ENCODE measurements at regions not wholly inside any gene's neighbourhood (a gene's known extent, or its start where the extent isn't known, plus 50 kb on each side); places are given as distances from the start of the nearest gene placed in this dataset.

- no peaks in the 10 kb centered on the region for H4K20me1 ChIP-seq (ENCODE audit: insufficient read depth)
- peaks cover 8% of the 10 kb centered on the region for H3K4me1 ChIP-seq (ENCODE audit: low read depth, poor library complexity, severe bottlenecking)
- no peak overlapping the region for H2AFZ ChIP-seq (ENCODE audit: low read depth)
- no peak overlapping the region for H3K9ac ChIP-seq
- peak overlapping the region; percentile 36; the same call in 1 of the 2 replicates for H3K4me2 ChIP-seq
- no peaks in the 10 kb centered on the region for H3K79me2 ChIP-seq (ENCODE audit: insufficient read depth, low read depth)
- H3K4me3 ChIP-seq (IDR thresholded peaks at IDR 0.05; ENCODE audit: insufficient read depth, low read depth, low read length): no peak overlapping the region
- no peak overlapping the region for H3K27ac ChIP-seq
- TF ChIP-seq, protein P1, sequence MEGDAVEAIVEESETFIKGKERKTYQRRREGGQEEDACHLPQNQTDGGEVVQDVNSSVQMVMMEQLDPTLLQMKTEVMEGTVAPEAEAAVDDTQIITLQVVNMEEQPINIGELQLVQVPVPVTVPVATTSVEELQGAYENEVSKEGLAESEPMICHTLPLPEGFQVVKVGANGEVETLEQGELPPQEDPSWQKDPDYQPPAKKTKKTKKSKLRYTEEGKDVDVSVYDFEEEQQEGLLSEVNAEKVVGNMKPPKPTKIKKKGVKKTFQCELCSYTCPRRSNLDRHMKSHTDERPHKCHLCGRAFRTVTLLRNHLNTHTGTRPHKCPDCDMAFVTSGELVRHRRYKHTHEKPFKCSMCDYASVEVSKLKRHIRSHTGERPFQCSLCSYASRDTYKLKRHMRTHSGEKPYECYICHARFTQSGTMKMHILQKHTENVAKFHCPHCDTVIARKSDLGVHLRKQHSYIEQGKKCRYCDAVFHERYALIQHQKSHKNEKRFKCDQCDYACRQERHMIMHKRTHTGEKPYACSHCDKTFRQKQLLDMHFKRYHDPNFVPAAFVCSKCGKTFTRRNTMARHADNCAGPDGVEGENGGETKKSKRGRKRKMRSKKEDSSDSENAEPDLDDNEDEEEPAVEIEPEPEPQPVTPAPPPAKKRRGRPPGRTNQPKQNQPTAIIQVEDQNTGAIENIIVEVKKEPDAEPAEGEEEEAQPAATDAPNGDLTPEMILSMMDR (conservative IDR thresholded peaks at IDR 0.05; ENCODE audit: low read depth, low read length): no peak
- H3K27me3 ChIP-seq (ENCODE audit: insufficient read depth, low read depth): no peaks in the 10 kb centered on the region
- H3K36me3 ChIP-seq (ENCODE audit: insufficient read depth): no peaks in the 10 kb centered on the region
Measured at GRCh38 chr1:101122452-101123166, 97.0 kb upstream of the DPH5 start.

- Histone ChIP-seq H3K36me3 (ENCODE audit: insufficient read depth) (no peaks in the 10 kb centered on the region), H4K20me1 (ENCODE audit: insufficient read depth) (no peaks in the 10 kb centered on the region), H3K9ac (no peak overlapping the region), H3K4me2 (peak overlapping the region; percentile 36; the same call in 1 of the 2 replicates), H3K27me3 (ENCODE audit: insufficient read depth, low read depth) (no peaks in the 10 kb centered on the region), H2AFZ (ENCODE audit: low read depth) (no peak overlapping the region), H3K4me1 (ENCODE audit: low read depth, poor library complexity, severe bottlenecking) (peaks cover 8% of the 10 kb centered on the region), H3K79me2 (ENCODE audit: insufficient read depth, low read depth) (no peaks in the 10 kb centered on the region), H3K27ac (no peak overlapping the region), H3K4me3 (IDR thresholded peaks at IDR 0.05; ENCODE audit: insufficient read depth, low read depth, low read length) (no peak overlapping the region)
- TF ChIP-seq, protein P1 (conservative IDR thresholded peaks at IDR 0.05; ENCODE audit: low read depth, low read length): no peak
Measured at GRCh38 chr1:101121975-101122374, 96.4 kb upstream of the DPH5 start.

GRCh38 chr1:101121504-101121903, 95.9 kb upstream of the DPH5 start:
- Histone ChIP-seq H3K36me3 (ENCODE audit: insufficient read depth) (no peaks in the 10 kb centered on the region), H3K9ac (no peak overlapping the region), H3K4me3 (IDR thresholded peaks at IDR 0.05; ENCODE audit: insufficient read depth, low read depth, low read length) (no peak overlapping the region), H3K27ac (no peak overlapping the region), H3K4me2 (no peak overlapping the region), H4K20me1 (ENCODE audit: insufficient read depth) (no peaks in the 10 kb centered on the region), H3K27me3 (ENCODE audit: insufficient read depth, low read depth) (no peaks in the 10 kb centered on the region), H3K79me2 (ENCODE audit: insufficient read depth, low read depth) (no peaks in the 10 kb centered on the region), H2AFZ (ENCODE audit: low read depth) (no peak overlapping the region), H3K4me1 (ENCODE audit: low read depth, poor library complexity, severe bottlenecking) (peaks cover 8% of the 10 kb centered on the region)
- TF ChIP-seq, protein P1 (conservative IDR thresholded peaks at IDR 0.05; ENCODE audit: low read depth, low read length): no peak

DNA sequence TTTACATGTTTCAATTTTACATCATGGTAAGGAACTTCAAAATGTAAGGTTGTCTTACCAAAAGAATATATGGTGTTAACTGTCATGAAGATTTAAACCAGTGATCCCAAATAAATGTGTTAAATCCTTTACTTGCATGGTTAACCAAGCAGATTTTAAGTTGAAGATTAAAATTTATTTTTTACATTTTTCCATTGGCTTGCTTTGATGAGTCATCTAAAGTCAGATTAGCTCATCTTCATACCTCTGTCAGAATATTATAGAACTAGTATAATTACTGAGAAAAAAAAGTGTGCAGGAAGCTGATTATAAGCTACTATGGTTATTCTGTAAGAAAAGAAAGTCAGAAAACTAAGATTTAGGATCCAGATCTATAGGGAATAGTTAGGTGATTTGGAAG, 95.3 kb upstream of the DPH5 start:
- no peak overlapping the region for H2AFZ ChIP-seq (ENCODE audit: low read depth)
- H3K79me2 ChIP-seq (ENCODE audit: insufficient read depth, low read depth): no peaks in the 10 kb centered on the region
- H3K36me3 ChIP-seq (ENCODE audit: insufficient read depth): no peaks in the 10 kb centered on the region
- no peak overlapping the region for H3K27ac ChIP-seq
- TF ChIP-seq, protein P1 (conservative IDR thresholded peaks at IDR 0.05; ENCODE audit: low read depth, low read length): no peak
- no peaks in the 10 kb centered on the region for H3K27me3 ChIP-seq (ENCODE audit: insufficient read depth, low read depth)
- no peak overlapping the region for H3K4me3 ChIP-seq (IDR thresholded peaks at IDR 0.05; ENCODE audit: insufficient read depth, low read depth, low read length)
- H3K4me2 ChIP-seq: no peak overlapping the region
- no peaks in the 10 kb centered on the region for H4K20me1 ChIP-seq (ENCODE audit: insufficient read depth)
- no peak overlapping the region for H3K9ac ChIP-seq
- peaks cover 8% of the 10 kb centered on the region for H3K4me1 ChIP-seq (ENCODE audit: low read depth, poor library complexity, severe bottlenecking)

Data from KMS-11 (cell line).